ELR (cell line): ENCODE measurements at regions not wholly inside any gene's neighbourhood (a gene's known extent, or its start where the extent isn't known, plus 50 kb on each side); places are given as distances from the start of the nearest gene placed in this dataset.
"Not testable (repeated sequence)": the region's sequence is repeated elsewhere in the genome, so short reads cannot be mapped to it uniquely, and the experiment has no call there.

Experiments used
- DNase-seq: peaks from one replicate; pipeline ENCODE4 v3.0.0-alpha.2; 2015; ENCODE audit warnings: low read depth

GRCh38 chr6:30832864-30833263, 51.5 kb upstream of the DDR1 start:
- no peak for DNase-seq

- no peak for DNase-seq
Measured at GRCh38 chr6:30830438-30830837, 53.9 kb upstream of the DDR1 start.

- DNase-seq: no peak
Measured at GRCh38 chr6:30829639-30830255, 54.6 kb upstream of the DDR1 start.

- DNase-seq: no peak
Measured at GRCh38 chr6:30829033-30829432, 55.3 kb upstream of the DDR1 start.

GRCh38 chr6:30828027-30828962, 56.0 kb upstream of the DDR1 start:
- DNase-seq: peak; percentile 90

- peak; percentile 46 for DNase-seq
Measured at GRCh38 chr6:30826961-30827342, 57.4 kb upstream of the DDR1 start.

- no peak for DNase-seq
Measured at GRCh38 chr6:30824698-30825097, 59.6 kb upstream of the DDR1 start.

- DNase-seq: no peak
Measured at GRCh38 chr6:30823534-30823865, 60.8 kb upstream of the DDR1 start.

GRCh38 chr6:30821862-30822784, 62.2 kb upstream of the DDR1 start:
- peak; percentile 71 for DNase-seq

GRCh38 chr6:30820193-30820592, 64.1 kb upstream of the DDR1 start:
- peak; percentile 88 for DNase-seq

GRCh38 chr6:30819297-30819917, 64.9 kb upstream of the DDR1 start:
- DNase-seq: peak; percentile 81

- DNase-seq: peak; percentile 90
Measured at GRCh38 chr6:30818391-30818841, 65.9 kb upstream of the DDR1 start.

- no peak for DNase-seq
Measured at GRCh38 chr6:30816791-30817739, 67.3 kb upstream of the DDR1 start.

GRCh38 chr6:30816296-30816695, 68.0 kb upstream of the DDR1 start:
- DNase-seq: not testable (repeated sequence)

GRCh38 chr6:30815041-30815742, 69.1 kb upstream of the DDR1 start:
- DNase-seq: not testable (repeated sequence)

GRCh38 chr6:30814146-30815040, 69.9 kb upstream of the DDR1 start:
- DNase-seq: peak; percentile 94

- DNase-seq: peak; percentile 58
Measured at GRCh38 chr6:30813631-30814145, 69.3 kb upstream of the IER3 start.

GRCh38 chr6:30810813-30811339, 66.5 kb upstream of the IER3 start:
- no peak for DNase-seq
